ENCODE measurements at regions not wholly inside any gene's neighbourhood (a gene's known extent, or its start where the extent isn't known, plus 50 kb on each side); places are given as distances from the start of the nearest gene placed in this dataset.

DNA sequence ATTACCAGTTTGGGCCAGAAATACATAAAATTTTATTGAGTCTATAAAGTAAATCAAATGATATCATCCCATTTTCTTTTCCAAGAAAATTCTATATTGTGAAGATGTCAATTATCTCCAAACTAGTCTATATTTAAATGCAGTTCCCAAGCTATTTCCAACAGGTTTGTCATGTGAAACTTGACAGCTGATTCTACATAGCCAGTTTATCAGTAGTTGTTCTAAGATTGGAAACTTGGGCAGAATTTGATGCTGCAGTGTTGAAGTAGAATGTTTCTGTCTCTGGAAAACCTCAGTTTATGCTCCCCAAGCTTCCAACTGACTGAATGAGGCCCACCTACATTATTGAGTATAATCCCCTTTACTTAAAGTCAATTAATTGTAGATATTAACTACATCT, 994.1 kb downstream of the PCDH7 start:
- no peak for TF ChIP-seq CEBPB (IDR thresholded peaks at IDR 0.05)
- TF ChIP-seq EP300 (IDR thresholded peaks at IDR 0.05; ENCODE audit: borderline replicate concordance), result no peak
- TF ChIP-seq ZBTB7A (IDR thresholded peaks at IDR 0.05; ENCODE audit: low read depth), result no peak
- TF ChIP-seq YY1 (IDR thresholded peaks at IDR 0.05; ENCODE audit: low read depth), result no peak
- TF ChIP-seq NFIC (IDR thresholded peaks at IDR 0.05), result no peak
- TF ChIP-seq TEAD4 (IDR thresholded peaks at IDR 0.05), result no peak
- no peak for TF ChIP-seq REST (IDR thresholded peaks at IDR 0.05; ENCODE audit: low read depth)
- TF ChIP-seq RAD21 (IDR thresholded peaks at IDR 0.05; ENCODE audit: low read depth), result no peak
- TF ChIP-seq TCF12 (IDR thresholded peaks at IDR 0.05; ENCODE audit: low read depth), result no peak
- no peak for TF ChIP-seq EGR1 (IDR thresholded peaks at IDR 0.05)
- no peak for TF ChIP-seq CREB1 (IDR thresholded peaks at IDR 0.05; ENCODE audit: low read depth)
- no peak for TF ChIP-seq USF1 (IDR thresholded peaks at IDR 0.05)
- no peak for TF ChIP-seq FOXM1 (IDR thresholded peaks at IDR 0.05; ENCODE audit: borderline replicate concordance, low read depth)
- TF ChIP-seq, protein P1, sequence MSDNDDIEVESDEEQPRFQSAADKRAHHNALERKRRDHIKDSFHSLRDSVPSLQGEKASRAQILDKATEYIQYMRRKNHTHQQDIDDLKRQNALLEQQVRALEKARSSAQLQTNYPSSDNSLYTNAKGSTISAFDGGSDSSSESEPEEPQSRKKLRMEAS (IDR thresholded peaks at IDR 0.05), result no peak
- no peak for TF ChIP-seq TAF1 (IDR thresholded peaks at IDR 0.05; ENCODE audit: low read depth)

- no peak for TF ChIP-seq TCF12 (IDR thresholded peaks at IDR 0.05; ENCODE audit: low read depth)
- TF ChIP-seq, protein P1 (IDR thresholded peaks at IDR 0.05), result no peak
- no peak for TF ChIP-seq CEBPB (IDR thresholded peaks at IDR 0.05)
- TF ChIP-seq CREB1 (IDR thresholded peaks at IDR 0.05; ENCODE audit: low read depth), result no peak
- TF ChIP-seq RAD21 (IDR thresholded peaks at IDR 0.05; ENCODE audit: low read depth), result no peak
- no peak for TF ChIP-seq EP300 (IDR thresholded peaks at IDR 0.05; ENCODE audit: borderline replicate concordance)
- no peak for TF ChIP-seq FOXM1 (IDR thresholded peaks at IDR 0.05; ENCODE audit: borderline replicate concordance, low read depth)
- no peak for TF ChIP-seq NFIC (IDR thresholded peaks at IDR 0.05)
- no peak for TF ChIP-seq ZBTB7A (IDR thresholded peaks at IDR 0.05; ENCODE audit: low read depth)
Observed at GRCh38 chr4:31715302-31715701, 995.1 kb downstream of the PCDH7 start.

DNA sequence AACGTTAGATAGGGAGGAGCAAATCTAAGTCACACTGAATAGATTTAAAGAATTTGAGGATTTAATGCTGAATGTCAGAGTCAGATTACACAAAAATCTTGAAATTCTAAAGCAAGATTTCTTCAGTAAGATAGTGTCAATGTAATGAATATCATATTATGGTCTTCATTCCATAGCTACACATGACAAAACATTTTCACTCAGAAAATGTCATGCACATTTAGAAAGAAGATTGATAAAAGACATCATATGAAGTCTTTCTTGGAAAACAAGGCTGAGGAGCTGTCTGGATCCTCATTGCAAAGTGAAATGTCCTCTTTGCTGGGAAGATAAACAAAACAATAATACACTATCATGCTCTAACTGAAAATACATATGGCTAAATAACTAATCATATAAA, 1006.9 kb downstream of the PCDH7 start:
- TF ChIP-seq TCF12 (IDR thresholded peaks at IDR 0.05; ENCODE audit: low read depth) (no peak), EP300 (IDR thresholded peaks at IDR 0.05; ENCODE audit: borderline replicate concordance) (no peak), TEAD4 (IDR thresholded peaks at IDR 0.05) (no peak), YY1 (IDR thresholded peaks at IDR 0.05; ENCODE audit: low read depth) (no peak), RAD21 (IDR thresholded peaks at IDR 0.05; ENCODE audit: low read depth) (no peak)

GRCh38 chr4:31735004-31735403, 1014.8 kb downstream of the PCDH7 start:
- no peak for TF ChIP-seq EP300 (IDR thresholded peaks at IDR 0.05; ENCODE audit: borderline replicate concordance)

- TF ChIP-seq FOXM1 (IDR thresholded peaks at IDR 0.05; ENCODE audit: borderline replicate concordance, low read depth), result no peak
Observed at GRCh38 chr4:31737419-31737818, 1017.2 kb downstream of the PCDH7 start.

DNA sequence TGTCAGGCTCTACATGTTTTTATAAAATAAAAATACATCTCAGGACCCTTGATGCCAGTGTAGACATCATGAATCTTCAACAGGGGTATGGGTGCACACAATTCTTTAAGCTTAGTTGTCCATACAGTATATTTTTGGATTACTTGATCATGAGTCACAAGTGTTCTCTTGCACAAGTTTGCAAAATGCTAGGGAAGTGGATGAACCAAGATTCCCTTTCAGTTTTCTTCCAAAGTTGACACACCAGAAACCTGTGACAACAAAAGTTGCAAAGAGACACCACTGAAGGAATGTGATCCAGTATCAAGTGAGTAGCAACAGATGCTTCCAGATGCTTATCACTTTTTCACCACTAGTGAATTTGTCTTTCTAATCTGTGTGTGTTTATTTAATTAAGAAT, 1021.2 kb downstream of the PCDH7 start:
- TF ChIP-seq YY1 (IDR thresholded peaks at IDR 0.05; ENCODE audit: low read depth), result no peak
- no peak for TF ChIP-seq RAD21 (IDR thresholded peaks at IDR 0.05; ENCODE audit: low read depth)
- TF ChIP-seq TAF1 (IDR thresholded peaks at IDR 0.05; ENCODE audit: low read depth), result no peak
- TF ChIP-seq EGR1 (IDR thresholded peaks at IDR 0.05), result no peak
- TF ChIP-seq ZBTB7A (IDR thresholded peaks at IDR 0.05; ENCODE audit: low read depth), result no peak
- TF ChIP-seq CEBPB (IDR thresholded peaks at IDR 0.05), result no peak
- no peak for TF ChIP-seq EP300 (IDR thresholded peaks at IDR 0.05; ENCODE audit: borderline replicate concordance)
- TF ChIP-seq TEAD4 (IDR thresholded peaks at IDR 0.05), result no peak
- TF ChIP-seq, protein P1 (IDR thresholded peaks at IDR 0.05), result no peak
- TF ChIP-seq REST (IDR thresholded peaks at IDR 0.05; ENCODE audit: low read depth), result no peak
- no peak for TF ChIP-seq NFIC (IDR thresholded peaks at IDR 0.05)
- TF ChIP-seq CREB1 (IDR thresholded peaks at IDR 0.05; ENCODE audit: low read depth), result no peak
- no peak for TF ChIP-seq FOXM1 (IDR thresholded peaks at IDR 0.05; ENCODE audit: borderline replicate concordance, low read depth)
- no peak for TF ChIP-seq TCF12 (IDR thresholded peaks at IDR 0.05; ENCODE audit: low read depth)
- TF ChIP-seq USF1 (IDR thresholded peaks at IDR 0.05), result no peak
